ENCODE measurements at regions not wholly inside any gene's neighbourhood (a gene's known extent, or its start where the extent isn't known, plus 50 kb on each side); places are given as distances from the start of the nearest gene placed in this dataset.

DNA sequence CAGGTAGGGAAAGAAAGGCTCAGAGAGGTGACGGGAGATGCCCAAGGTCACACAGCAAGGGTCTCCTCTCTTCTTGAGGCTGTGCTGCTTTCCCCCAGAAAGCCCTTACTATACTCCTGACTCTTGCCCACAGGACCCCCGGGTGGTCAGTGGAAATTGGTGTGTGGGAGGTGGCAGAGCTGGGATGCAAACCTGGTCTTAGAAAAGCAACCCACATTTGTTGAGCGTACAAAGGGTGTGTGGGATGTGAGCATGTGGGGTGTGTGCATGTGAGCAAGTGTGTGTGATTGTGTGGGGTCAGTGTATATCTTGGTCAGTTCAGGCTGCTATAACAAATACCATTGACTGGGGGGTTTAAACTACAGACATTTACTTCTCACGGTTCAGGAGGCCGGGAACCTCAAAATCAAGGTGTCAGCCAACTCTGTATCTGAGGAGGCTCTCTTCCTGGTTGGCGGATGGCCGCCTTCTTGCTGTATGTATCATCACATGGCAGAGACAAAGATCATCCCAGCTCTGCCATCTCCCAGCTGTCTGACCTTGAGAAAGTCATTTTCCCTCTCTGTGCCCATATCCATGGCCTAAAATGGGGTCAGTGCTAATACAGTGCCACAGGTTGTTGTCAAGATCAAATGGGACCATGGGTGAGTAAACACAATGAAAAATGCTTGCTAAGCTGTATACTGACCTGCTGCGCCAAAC lies 268.5 kb downstream of the PTPRU start:
- TF ChIP-seq, protein P1, sequence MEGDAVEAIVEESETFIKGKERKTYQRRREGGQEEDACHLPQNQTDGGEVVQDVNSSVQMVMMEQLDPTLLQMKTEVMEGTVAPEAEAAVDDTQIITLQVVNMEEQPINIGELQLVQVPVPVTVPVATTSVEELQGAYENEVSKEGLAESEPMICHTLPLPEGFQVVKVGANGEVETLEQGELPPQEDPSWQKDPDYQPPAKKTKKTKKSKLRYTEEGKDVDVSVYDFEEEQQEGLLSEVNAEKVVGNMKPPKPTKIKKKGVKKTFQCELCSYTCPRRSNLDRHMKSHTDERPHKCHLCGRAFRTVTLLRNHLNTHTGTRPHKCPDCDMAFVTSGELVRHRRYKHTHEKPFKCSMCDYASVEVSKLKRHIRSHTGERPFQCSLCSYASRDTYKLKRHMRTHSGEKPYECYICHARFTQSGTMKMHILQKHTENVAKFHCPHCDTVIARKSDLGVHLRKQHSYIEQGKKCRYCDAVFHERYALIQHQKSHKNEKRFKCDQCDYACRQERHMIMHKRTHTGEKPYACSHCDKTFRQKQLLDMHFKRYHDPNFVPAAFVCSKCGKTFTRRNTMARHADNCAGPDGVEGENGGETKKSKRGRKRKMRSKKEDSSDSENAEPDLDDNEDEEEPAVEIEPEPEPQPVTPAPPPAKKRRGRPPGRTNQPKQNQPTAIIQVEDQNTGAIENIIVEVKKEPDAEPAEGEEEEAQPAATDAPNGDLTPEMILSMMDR (IDR thresholded peaks at IDR 0.05; ENCODE audit: low read depth, low read length): no peak
- TF ChIP-seq POLR2A (IDR thresholded peaks at IDR 0.05; ENCODE audit: extremely low read depth, insufficient read length): no peak
- TF ChIP-seq MYC (IDR thresholded peaks at IDR 0.05; ENCODE audit: low read depth, low read length): no peak

Data from NB4 (cell line).